GM12872 (cell line): ENCODE measurements at regions not wholly inside any gene's neighbourhood (a gene's known extent, or its start where the extent isn't known, plus 50 kb on each side); places are given as distances from the start of the nearest gene placed in this dataset.

ENCODE experiments used
- TF ChIP-seq, protein P1 (sequence below): IDR thresholded peaks from 3 replicates; pipeline ENCODE4 v1.5.1; 2011; ENCODE audit warnings: low read depth, mild to moderate bottlenecking, low read length, moderate library complexity; ENCODE audit not compliant: insufficient read depth

DNA sequence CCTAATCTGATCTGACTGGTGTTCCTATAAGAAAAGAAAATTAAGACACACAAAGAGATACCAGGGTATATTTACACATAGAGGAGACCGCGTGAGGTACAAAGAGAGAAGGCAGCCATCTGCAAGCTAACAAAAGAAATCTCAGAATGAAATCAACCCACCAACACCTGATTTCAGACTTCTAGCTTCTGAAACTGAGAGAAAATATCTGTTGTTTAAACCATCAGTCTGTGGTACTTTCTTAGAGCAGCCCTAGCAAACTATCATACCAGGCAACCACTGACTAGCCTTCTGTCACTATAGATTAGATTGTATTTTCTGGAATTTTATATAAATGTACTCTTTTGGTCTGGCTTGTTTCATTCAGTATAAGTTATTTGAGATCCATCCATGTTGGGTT, 779.3 kb upstream of the ACO1 start:
- TF ChIP-seq, protein P1, sequence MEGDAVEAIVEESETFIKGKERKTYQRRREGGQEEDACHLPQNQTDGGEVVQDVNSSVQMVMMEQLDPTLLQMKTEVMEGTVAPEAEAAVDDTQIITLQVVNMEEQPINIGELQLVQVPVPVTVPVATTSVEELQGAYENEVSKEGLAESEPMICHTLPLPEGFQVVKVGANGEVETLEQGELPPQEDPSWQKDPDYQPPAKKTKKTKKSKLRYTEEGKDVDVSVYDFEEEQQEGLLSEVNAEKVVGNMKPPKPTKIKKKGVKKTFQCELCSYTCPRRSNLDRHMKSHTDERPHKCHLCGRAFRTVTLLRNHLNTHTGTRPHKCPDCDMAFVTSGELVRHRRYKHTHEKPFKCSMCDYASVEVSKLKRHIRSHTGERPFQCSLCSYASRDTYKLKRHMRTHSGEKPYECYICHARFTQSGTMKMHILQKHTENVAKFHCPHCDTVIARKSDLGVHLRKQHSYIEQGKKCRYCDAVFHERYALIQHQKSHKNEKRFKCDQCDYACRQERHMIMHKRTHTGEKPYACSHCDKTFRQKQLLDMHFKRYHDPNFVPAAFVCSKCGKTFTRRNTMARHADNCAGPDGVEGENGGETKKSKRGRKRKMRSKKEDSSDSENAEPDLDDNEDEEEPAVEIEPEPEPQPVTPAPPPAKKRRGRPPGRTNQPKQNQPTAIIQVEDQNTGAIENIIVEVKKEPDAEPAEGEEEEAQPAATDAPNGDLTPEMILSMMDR, result no peak

DNA sequence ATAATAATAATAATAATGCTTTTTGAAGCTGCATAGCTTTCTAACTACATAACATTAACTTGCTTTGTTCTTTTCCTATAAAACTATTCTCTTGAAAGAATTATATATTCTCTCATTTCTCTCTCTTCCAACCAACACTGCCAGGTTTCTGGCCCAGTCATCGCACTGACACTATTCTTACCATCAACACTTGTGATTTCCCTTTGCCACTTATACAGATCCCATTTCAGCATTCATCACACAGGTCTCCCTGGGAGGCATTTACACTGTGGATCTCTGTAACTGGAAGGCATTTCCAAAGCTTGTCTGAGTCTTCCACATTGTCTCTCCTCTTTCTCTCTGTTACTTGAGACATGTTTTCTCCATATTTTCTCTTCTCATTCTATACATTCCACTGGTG, 777.8 kb upstream of the ACO1 start:
- TF ChIP-seq, protein P1, result no peak

DNA sequence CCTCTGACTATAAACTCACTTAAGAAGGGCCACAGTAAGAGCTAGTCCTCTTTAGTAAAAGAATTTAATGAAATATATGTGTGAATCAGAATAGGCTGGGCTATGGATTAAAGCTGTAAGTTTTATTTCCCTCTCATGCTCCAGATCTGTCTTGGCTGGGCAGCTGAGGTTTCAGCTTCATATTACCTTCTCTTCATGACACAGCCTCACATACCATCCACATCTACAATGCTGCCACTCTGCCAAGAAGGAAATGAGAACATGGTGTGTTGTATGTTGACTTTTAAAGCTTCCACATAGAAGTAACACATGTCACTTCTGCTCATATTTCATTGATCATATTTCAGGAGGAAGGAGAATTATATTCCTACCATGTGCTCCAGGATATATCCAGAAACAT, 776.0 kb upstream of the ACO1 start:
- TF ChIP-seq, protein P1, result no peak

DNA sequence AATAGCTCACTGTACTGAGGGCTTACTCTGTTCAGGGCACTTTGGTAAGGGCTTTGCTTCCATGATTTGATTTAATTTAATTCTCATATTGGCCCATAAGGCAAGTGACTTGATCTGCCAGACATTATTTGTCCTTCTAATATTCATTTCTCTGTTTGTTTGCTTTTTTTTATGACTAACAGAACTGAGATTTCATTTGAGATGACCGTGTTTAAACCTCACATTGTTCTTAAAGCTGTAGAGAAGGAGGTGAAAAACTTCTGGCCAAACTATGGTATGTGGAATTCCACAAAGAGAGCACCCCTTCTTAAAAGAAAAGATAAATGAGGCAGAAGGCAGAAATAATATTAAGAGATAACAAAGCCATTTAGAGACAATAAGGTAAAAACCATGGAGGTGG, 775.6 kb upstream of the ACO1 start:
- TF ChIP-seq, protein P1, result no peak

GRCh38 chr9:31612336-31613030, 772.0 kb upstream of the ACO1 start:
- TF ChIP-seq, protein P1, result no peak

GRCh38 chr9:31615966-31616365, 768.5 kb upstream of the ACO1 start:
- TF ChIP-seq, protein P1, result no peak

GRCh38 chr9:31623511-31623910, 760.9 kb upstream of the ACO1 start:
- TF ChIP-seq, protein P1, result no peak
